ENCODE measurements at regions not wholly inside any gene's neighbourhood (a gene's known extent, or its start where the extent isn't known, plus 50 kb on each side); places are given as distances from the start of the nearest gene placed in this dataset.

- TF ChIP-seq HOXA7 (CRISPR knock-in tag; IDR thresholded peaks at IDR 0.05; ENCODE audit: borderline replicate concordance) (no peak), CTCF (tag by site-specific recombination; IDR thresholded peaks at IDR 0.05) (no peak), ZNF132 (tag by site-specific recombination; IDR thresholded peaks at IDR 0.05; ENCODE audit: borderline replicate concordance) (no peak), YY1 (tag by site-specific recombination; IDR thresholded peaks at IDR 0.05) (no peak), ZBTB8A (tag by site-specific recombination; IDR thresholded peaks at IDR 0.05) (no peak), TSHZ1 (tag by site-specific recombination; IDR thresholded peaks at IDR 0.05; ENCODE audit: borderline replicate concordance) (no peak), ZNF280C (tag by site-specific recombination; IDR thresholded peaks at IDR 0.05) (no peak), ZNF548 (tag by site-specific recombination; IDR thresholded peaks at IDR 0.05) (no peak), ZFP37 (tag by site-specific recombination; IDR thresholded peaks at IDR 0.05) (no peak), ZNF121 (tag by site-specific recombination; IDR thresholded peaks at IDR 0.05) (no peak)
These were observed 1108.4 kb upstream of the MIR17HG start for GRCh38 chr13:90239130-90239529.

Measured in HEK293 (cell line).